ENCODE measurements at regions not wholly inside any gene's neighbourhood (a gene's known extent, or its start where the extent isn't known, plus 50 kb on each side); places are given as distances from the start of the nearest gene placed in this dataset.

- Histone ChIP-seq H3K36me3 (ENCODE audit: control insufficient read depth, insufficient read depth, low read length) (no peaks in the 10 kb centered on the region), H3K4me3 (ENCODE audit: low read depth, low read length) (no peak overlapping the region), H3K27me3 (replicated peaks; ENCODE audit: control insufficient read depth, insufficient read depth, low read length) (no peaks in the 10 kb centered on the region; the same call in 1 of the 2 replicates), H3K4me1 (no peaks in the 10 kb centered on the region), H3K9me3 (no peaks in the 10 kb centered on the region)
- H3K4me3 Mint-ChIP-seq (ENCODE audit: unreplicated experiment) = no peak overlapping the region
- no peaks in the 10 kb centered on the region for H3K4me1 Mint-ChIP-seq (ENCODE audit: low read depth, unreplicated experiment)
- H3K36me3 Mint-ChIP-seq (ENCODE audit: insufficient read depth, unreplicated experiment) = no peaks in the 10 kb centered on the region
- intact Hi-C loops (cut with micrococcal nuclease; ENCODE audit: unreplicated experiment) = no loop called here
- ChIA-PET CTCF (no interaction called here), POLR2A (no interaction called here)
- no TSS peak for BruUV-seq (replicated peaks)
- no peak for TF ChIP-seq CTCF (IDR thresholded peaks at IDR 0.05; ENCODE audit: insufficient read depth in 1 of 2, low read depth in 1 of 2, low read length in 1 of 2, severe bottlenecking in 1 of 2, unreplicated experiment in 1 of 2)
- peaks cover 11% of the 10 kb centered on the region for H3K9me3 Mint-ChIP-seq (ENCODE audit: unreplicated experiment)
- peaks cover 8% of the 10 kb centered on the region for H3K27me3 Mint-ChIP-seq (ENCODE audit: insufficient read depth, unreplicated experiment)
- no peak overlapping the region for H3K27ac Mint-ChIP-seq (ENCODE audit: unreplicated experiment)
- no peak for DNase-seq
Observed at GRCh38 chr6:133804265-133804664, 84.6 kb upstream of the TCF21 start.

DNA sequence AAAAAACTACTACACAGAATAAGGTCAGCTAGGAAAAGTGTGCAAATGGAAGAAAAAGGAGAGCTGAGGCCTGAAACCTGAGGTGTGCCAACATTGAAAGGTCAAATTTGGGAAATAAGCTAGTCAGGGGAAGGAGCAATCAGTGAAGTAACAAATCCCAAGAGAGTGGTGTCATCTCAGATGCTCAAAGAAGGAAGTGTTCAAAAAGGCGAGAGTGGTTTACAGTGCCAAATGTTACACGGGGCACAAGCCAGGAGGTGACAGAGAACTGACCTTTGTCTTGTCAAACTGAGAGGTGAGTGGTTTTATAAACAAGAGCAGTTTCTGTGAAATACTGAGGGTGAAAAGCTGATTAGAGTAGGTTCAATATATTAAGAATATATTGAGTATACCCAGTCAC lies 83.0 kb upstream of the TCF21 start:
- H3K27ac Mint-ChIP-seq (ENCODE audit: unreplicated experiment) = no peak overlapping the region
- H3K4me1 ChIP-seq = no peaks in the 10 kb centered on the region
- no peaks in the 10 kb centered on the region for H3K4me1 Mint-ChIP-seq (ENCODE audit: low read depth, unreplicated experiment)
- no peak for TF ChIP-seq CTCF (IDR thresholded peaks at IDR 0.05; ENCODE audit: insufficient read depth in 1 of 2, low read depth in 1 of 2, low read length in 1 of 2, severe bottlenecking in 1 of 2, unreplicated experiment in 1 of 2)
- H3K9me3 Mint-ChIP-seq (ENCODE audit: unreplicated experiment) = peaks cover 11% of the 10 kb centered on the region
- no peaks in the 10 kb centered on the region for H3K9me3 ChIP-seq
- no peak overlapping the region for H3K4me3 Mint-ChIP-seq (ENCODE audit: unreplicated experiment)
- no peaks in the 10 kb centered on the region; the same call in 1 of the 2 replicates for H3K27me3 ChIP-seq (replicated peaks; ENCODE audit: control insufficient read depth, insufficient read depth, low read length)
- BruUV-seq (replicated peaks) = no TSS peak
- intact Hi-C loops (cut with micrococcal nuclease; ENCODE audit: unreplicated experiment) = no loop called here
- H3K36me3 Mint-ChIP-seq (ENCODE audit: insufficient read depth, unreplicated experiment) = no peaks in the 10 kb centered on the region
- no peak overlapping the region for H3K4me3 ChIP-seq (ENCODE audit: low read depth, low read length)
- peaks cover 10% of the 10 kb centered on the region for H3K27me3 Mint-ChIP-seq (ENCODE audit: insufficient read depth, unreplicated experiment)
- ChIA-PET POLR2A (no interaction called here), CTCF (no interaction called here)
- no peak for DNase-seq
- H3K36me3 ChIP-seq (ENCODE audit: control insufficient read depth, insufficient read depth, low read length) = no peaks in the 10 kb centered on the region

- no TSS peak for BruUV-seq (replicated peaks)
- no peak overlapping the region for H3K4me3 ChIP-seq (ENCODE audit: low read depth, low read length)
- H3K9me3 Mint-ChIP-seq (ENCODE audit: unreplicated experiment) = peaks cover 11% of the 10 kb centered on the region
- H3K4me1 ChIP-seq = no peaks in the 10 kb centered on the region
- no peak overlapping the region for H3K4me3 Mint-ChIP-seq (ENCODE audit: unreplicated experiment)
- no peak overlapping the region for H3K27ac Mint-ChIP-seq (ENCODE audit: unreplicated experiment)
- intact Hi-C loops (cut with micrococcal nuclease; ENCODE audit: unreplicated experiment) = no loop called here
- TF ChIP-seq CTCF (IDR thresholded peaks at IDR 0.05; ENCODE audit: insufficient read depth in 1 of 2, low read depth in 1 of 2, low read length in 1 of 2, severe bottlenecking in 1 of 2, unreplicated experiment in 1 of 2) = no peak
- H3K36me3 ChIP-seq (ENCODE audit: control insufficient read depth, insufficient read depth, low read length) = no peaks in the 10 kb centered on the region
- no peaks in the 10 kb centered on the region for H3K36me3 Mint-ChIP-seq (ENCODE audit: insufficient read depth, unreplicated experiment)
- POLR2A ChIA-PET = no interaction called here
- H3K4me1 Mint-ChIP-seq (ENCODE audit: low read depth, unreplicated experiment) = no peaks in the 10 kb centered on the region
- no peaks in the 10 kb centered on the region for H3K9me3 ChIP-seq
- DNase-seq = no peak
- CTCF ChIA-PET = no interaction called here
- no peaks in the 10 kb centered on the region; the same call in 1 of the 2 replicates for H3K27me3 ChIP-seq (replicated peaks; ENCODE audit: control insufficient read depth, insufficient read depth, low read length)
- peaks cover 10% of the 10 kb centered on the region for H3K27me3 Mint-ChIP-seq (ENCODE audit: insufficient read depth, unreplicated experiment)
Observed at GRCh38 chr6:133806382-133807140, 82.4 kb upstream of the TCF21 start.

All from Caco-2 (cell line).